SK-N-MC (cell line): ENCODE measurements at regions not wholly inside any gene's neighbourhood (a gene's known extent, or its start where the extent isn't known, plus 50 kb on each side); places are given as distances from the start of the nearest gene placed in this dataset.

Source experiments
- EZH2 ChIP-seq: fragments of 200-600 bp; sonication (generic); IDR thresholded peaks from one replicate; pipeline ENCODE4 v1.6.1; 2017; ENCODE audit warnings: antibody characterized with exemption
- POLR2AphosphoS5 ChIP-seq: IDR thresholded peaks from 2 replicates; pipeline ENCODE4 v1.6.1; 2012; ENCODE audit warnings: mild to moderate bottlenecking, low read depth, low read length, borderline replicate concordance

DNA sequence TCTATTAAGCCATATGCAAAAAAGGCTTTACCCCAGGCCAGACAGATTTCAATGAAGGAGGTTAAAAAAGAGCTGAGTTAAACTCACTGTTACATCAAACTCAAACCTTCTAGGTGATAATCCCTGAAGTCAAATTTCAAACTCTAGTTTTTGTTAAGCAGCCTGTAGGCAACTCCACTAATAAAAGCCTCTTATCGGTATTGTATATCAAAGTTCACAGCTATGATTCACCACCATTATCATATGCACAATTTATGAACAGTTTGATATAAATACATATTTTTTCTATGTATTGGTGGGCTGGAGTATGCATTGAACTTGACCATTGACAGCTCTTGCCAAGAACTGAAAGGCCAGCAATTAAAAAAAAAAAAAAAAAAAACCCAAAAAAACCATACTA is 308.2 kb downstream of the BTBD3 start:
- TF ChIP-seq EZH2 (no peak), POLR2AphosphoS5 (no peak)
